ENCODE measurements at regions not wholly inside any gene's neighbourhood (a gene's known extent, or its start where the extent isn't known, plus 50 kb on each side); places are given as distances from the start of the nearest gene placed in this dataset.

DNA sequence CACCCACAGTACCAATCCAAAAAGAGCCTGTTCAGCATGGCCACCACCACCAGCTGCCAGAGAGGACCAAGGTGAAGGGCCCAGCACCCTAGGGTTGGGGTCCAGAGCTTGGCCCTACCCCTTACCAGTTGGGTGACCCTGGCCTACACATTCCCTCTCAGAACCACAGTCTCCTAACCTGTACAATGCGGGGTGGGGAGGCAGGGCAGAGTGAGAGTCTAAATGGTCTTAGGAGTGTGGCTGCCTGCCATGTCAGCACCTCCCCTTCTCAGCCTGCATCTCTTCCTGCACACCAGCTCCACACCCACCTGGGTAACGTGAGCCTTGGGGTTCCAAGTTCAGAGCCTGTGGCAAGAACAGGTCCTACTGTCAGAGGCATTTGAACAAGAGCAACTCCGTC is 92.2 kb downstream of the C5orf15 start:
- Histone ChIP-seq H3K4me3 (no peak overlapping the region), H3K27ac (no peak overlapping the region), H3K4me1 (ENCODE audit: control insufficient read depth in 1 of 2, low read depth in 2 of 2) (peaks cover 0 to 1% of the 10 kb centered on the region in 2 donors), H3K36me3 (no peaks in the 10 kb centered on the region), H3K27me3 (replicated peaks; ENCODE audit: insufficient read depth) (no peaks in the 10 kb centered on the region), H3K9me3 (no peaks in the 10 kb centered on the region)
- TF ChIP-seq, protein P1, sequence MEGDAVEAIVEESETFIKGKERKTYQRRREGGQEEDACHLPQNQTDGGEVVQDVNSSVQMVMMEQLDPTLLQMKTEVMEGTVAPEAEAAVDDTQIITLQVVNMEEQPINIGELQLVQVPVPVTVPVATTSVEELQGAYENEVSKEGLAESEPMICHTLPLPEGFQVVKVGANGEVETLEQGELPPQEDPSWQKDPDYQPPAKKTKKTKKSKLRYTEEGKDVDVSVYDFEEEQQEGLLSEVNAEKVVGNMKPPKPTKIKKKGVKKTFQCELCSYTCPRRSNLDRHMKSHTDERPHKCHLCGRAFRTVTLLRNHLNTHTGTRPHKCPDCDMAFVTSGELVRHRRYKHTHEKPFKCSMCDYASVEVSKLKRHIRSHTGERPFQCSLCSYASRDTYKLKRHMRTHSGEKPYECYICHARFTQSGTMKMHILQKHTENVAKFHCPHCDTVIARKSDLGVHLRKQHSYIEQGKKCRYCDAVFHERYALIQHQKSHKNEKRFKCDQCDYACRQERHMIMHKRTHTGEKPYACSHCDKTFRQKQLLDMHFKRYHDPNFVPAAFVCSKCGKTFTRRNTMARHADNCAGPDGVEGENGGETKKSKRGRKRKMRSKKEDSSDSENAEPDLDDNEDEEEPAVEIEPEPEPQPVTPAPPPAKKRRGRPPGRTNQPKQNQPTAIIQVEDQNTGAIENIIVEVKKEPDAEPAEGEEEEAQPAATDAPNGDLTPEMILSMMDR (IDR thresholded peaks at IDR 0.05) = no peak
- no peak for DNase-seq (ENCODE audit: low spot score)
- no peak for ATAC-seq (ENCODE audit: insufficient number of reproducible peaks, low FRiP score, low read depth)

DNA sequence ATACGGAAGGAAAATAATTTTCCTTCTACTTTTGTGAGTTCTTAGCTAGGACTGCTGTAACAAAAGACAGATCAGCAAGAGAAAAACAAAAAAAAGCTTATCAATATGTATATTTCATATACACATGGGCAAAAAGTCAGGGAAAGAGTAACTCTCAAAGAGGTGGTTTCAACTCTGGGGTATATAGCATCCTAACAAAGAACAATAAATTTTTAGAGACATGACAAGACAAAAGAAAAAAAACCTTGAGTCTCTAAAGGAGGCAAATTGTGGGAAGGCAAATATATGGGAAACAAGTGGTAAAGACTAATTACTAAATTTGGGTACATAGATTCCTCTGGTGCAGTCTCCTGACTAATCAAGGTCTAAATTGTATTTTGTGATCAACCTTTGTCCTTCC is 93.2 kb downstream of the C5orf15 start:
- H3K27ac ChIP-seq = no peak overlapping the region
- H3K9me3 ChIP-seq = no peaks in the 10 kb centered on the region
- H3K36me3 ChIP-seq = no peaks in the 10 kb centered on the region
- H3K27me3 ChIP-seq (replicated peaks; ENCODE audit: insufficient read depth) = no peaks in the 10 kb centered on the region
- ATAC-seq (ENCODE audit: insufficient number of reproducible peaks, low FRiP score, low read depth) = no peak
- DNase-seq (ENCODE audit: low spot score) = no peak
- TF ChIP-seq, protein P1 (IDR thresholded peaks at IDR 0.05) = no peak
- H3K4me1 ChIP-seq (ENCODE audit: control insufficient read depth in 1 of 2, low read depth in 2 of 2) = peaks cover 3 to 11% of the 10 kb centered on the region in 2 donors
- no peak overlapping the region for H3K4me3 ChIP-seq

DNA sequence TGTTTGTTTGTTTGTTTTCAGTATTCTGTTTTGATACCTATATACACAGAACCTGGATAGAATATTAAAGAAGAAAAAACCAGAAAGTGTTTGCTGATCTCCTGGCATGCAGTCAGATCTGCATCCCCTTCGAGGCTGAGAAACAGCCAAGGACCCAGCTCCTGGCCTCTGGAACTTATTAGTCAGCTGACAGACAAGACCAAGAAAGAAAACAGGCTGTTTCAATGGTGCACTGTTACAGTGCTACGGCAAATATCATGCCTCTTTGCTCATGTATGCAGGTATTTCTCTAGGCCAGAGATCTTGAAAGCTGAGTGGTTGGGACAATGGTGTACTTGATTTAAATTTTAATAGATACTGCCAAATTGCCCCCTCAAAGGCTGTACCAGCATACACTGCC is 95.0 kb downstream of the C5orf15 start:
- Histone ChIP-seq H3K27ac (no peak overlapping the region), H3K4me3 (no peak overlapping the region), H3K36me3 (no peaks in the 10 kb centered on the region), H3K4me1 (ENCODE audit: control insufficient read depth in 1 of 2, low read depth in 2 of 2) (peaks cover 3 to 20% of the 10 kb centered on the region in 2 donors), H3K27me3 (replicated peaks; ENCODE audit: insufficient read depth) (no peaks in the 10 kb centered on the region), H3K9me3 (no peaks in the 10 kb centered on the region)
- TF ChIP-seq, protein P1 (IDR thresholded peaks at IDR 0.05) = no peak
- ATAC-seq (ENCODE audit: insufficient number of reproducible peaks, low FRiP score, low read depth) (no peak), DNase-seq (ENCODE audit: low spot score) (no peak)

DNA sequence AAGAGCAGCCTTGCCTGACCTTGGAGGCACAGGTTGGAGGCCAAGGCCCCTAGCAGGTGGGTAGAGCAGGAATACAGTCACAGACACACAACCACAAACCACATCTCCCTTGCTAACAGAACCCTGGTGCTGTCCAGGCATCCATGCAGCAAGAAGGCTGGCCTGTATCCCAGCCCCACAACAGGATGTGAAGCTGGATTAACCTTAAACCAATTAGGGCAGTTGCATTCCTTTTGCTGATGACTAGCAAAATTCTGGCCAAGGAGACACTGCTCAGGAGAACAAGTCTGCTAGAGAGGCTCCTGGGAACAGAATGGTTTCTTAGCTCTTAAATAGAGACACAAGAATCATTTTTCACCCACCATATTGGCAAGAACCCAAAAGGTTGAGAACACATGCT is 97.8 kb downstream of the C5orf15 start:
- DNase-seq (ENCODE audit: low spot score) = no peak
- peaks cover 3 to 20% of the 10 kb centered on the region in 2 donors for H3K4me1 ChIP-seq (ENCODE audit: control insufficient read depth in 1 of 2, low read depth in 2 of 2)
- H3K4me3 ChIP-seq = no peak overlapping the region
- H3K27me3 ChIP-seq (replicated peaks; ENCODE audit: insufficient read depth) = no peaks in the 10 kb centered on the region
- no peak overlapping the region for H3K27ac ChIP-seq
- TF ChIP-seq, protein P1 (IDR thresholded peaks at IDR 0.05) = no peak
- ATAC-seq (ENCODE audit: insufficient number of reproducible peaks, low FRiP score, low read depth) = no peak
- no peaks in the 10 kb centered on the region for H3K9me3 ChIP-seq
- no peaks in the 10 kb centered on the region for H3K36me3 ChIP-seq

DNA sequence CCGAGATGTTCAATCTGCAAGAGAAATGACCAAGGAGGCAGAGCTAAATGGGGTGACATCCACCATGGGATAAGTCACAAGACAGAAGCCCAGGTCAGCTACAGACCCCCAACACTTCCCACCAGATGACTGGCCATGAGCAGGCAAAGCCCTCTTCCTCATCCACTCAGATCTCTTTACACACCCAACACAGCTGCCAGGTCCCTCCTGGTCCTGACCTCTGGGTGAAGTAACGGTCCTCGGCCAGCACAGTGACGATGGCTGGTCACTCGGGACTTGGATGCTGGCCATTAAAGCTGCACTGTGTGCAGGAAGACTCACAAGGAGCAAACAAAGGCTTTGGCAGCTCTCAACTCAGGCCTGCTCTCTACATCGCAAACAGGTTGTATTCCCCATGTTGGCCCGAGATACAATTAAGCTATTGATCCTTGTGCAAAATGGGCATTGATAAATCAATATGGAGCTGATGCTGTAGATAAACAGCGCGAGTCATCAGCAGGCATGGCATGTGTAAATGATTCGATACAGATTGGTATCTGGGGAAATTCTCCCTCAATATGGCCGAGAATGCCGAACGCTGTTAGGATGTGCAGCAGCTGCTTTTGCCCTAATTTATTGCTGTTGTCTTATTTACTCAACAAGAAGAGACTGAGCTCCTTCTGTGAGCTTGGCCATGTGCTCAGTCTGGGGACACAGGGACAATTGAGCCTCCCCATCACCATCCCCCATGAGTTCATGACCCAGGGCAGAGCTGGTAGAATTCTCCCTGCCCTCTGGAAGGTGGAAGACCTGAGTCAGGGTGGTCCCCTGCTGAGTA is 98.7 kb downstream of the C5orf15 start:
- Histone ChIP-seq H3K36me3 (no peaks in the 10 kb centered on the region), H3K27me3 (replicated peaks; ENCODE audit: insufficient read depth) (no peaks in the 10 kb centered on the region), H3K9me3 (no peaks in the 10 kb centered on the region), H3K4me3 (peak overlapping the region; percentile 48), H3K4me1 (ENCODE audit: control insufficient read depth in 1 of 2, low read depth in 2 of 2) (peaks cover 3 to 20% of the 10 kb centered on the region in 2 donors), H3K27ac (no peak overlapping the region)
- TF ChIP-seq, protein P1 (IDR thresholded peaks at IDR 0.05) = no peak
- peak; percentile 9 for DNase-seq (ENCODE audit: low spot score)
- no peak for ATAC-seq (ENCODE audit: insufficient number of reproducible peaks, low FRiP score, low read depth)

All from thoracic aorta (tissue), 2 donors.